H9 (cell line): ENCODE measurements at regions not wholly inside any gene's neighbourhood (a gene's known extent, or its start where the extent isn't known, plus 50 kb on each side); places are given as distances from the start of the nearest gene placed in this dataset.

Experiments used
- DNase-seq: peaks from one replicate; pipeline ENCODE4 v3.0.0-alpha.2; 2017
- H2AFZ ChIP-seq: one replicate; pipeline ENCODE4 v1.6.1; 2013; ENCODE audit warnings: mild to moderate bottlenecking, low read length, control low read depth, moderate library complexity
- H2AK5ac ChIP-seq: 2 replicates; pipeline ENCODE4 v1.6.1; 2013; ENCODE audit warnings: low read length, control low read depth, mixed read lengths; ENCODE audit not compliant: insufficient read length
- H2BK120ac ChIP-seq: one replicate; pipeline ENCODE4 v1.6.1; 2013; ENCODE audit warnings: low read depth, mild to moderate bottlenecking, low read length, control low read depth, inconsistent platforms; ENCODE audit not compliant: poor library complexity, severe bottlenecking
- H2BK12ac ChIP-seq: 2 replicates; pipeline ENCODE4 v1.6.1; 2013; ENCODE audit warnings: low read length, control low read depth, mixed read lengths, low read depth; ENCODE audit not compliant: insufficient read length
- H2BK15ac ChIP-seq: 2 replicates; pipeline ENCODE4 v1.6.1; 2013; ENCODE audit warnings: low read depth, low read length, control low read depth
- H2BK20ac ChIP-seq: one replicate; pipeline ENCODE4 v1.6.1; 2013; ENCODE audit warnings: low read depth, mild to moderate bottlenecking, low read length, control low read depth, inconsistent platforms; ENCODE audit not compliant: poor library complexity, severe bottlenecking
- H2BK5ac ChIP-seq: 2 replicates; pipeline ENCODE4 v1.6.1; 2013; ENCODE audit warnings: low read length, control low read depth, mixed read lengths; ENCODE audit not compliant: insufficient read length
- H3K14ac ChIP-seq: 2 replicates; pipeline ENCODE4 v1.6.1; 2013; ENCODE audit warnings: low read length, control low read depth; ENCODE audit not compliant: insufficient read depth
- H3K18ac ChIP-seq: 2 replicates; pipeline ENCODE4 v1.6.1; 2013; ENCODE audit warnings: low read depth, mild to moderate bottlenecking, mixed read lengths, low read length, control low read depth; ENCODE audit not compliant: insufficient read length
- H3K23ac ChIP-seq: 2 replicates; pipeline ENCODE4 v1.6.1; 2013; ENCODE audit warnings: low read length, control low read depth, mixed read lengths, low read depth; ENCODE audit not compliant: insufficient read length
- H3K23me2 ChIP-seq: 2 replicates; pipeline ENCODE4 v1.6.1; 2013; ENCODE audit warnings: low read depth, mild to moderate bottlenecking, mixed read lengths, low read length, control low read depth; ENCODE audit not compliant: insufficient read length, poor library complexity, severe bottlenecking
- H3K27ac ChIP-seq: 2 replicates; pipeline ENCODE4 v1.5.1; 2013; ENCODE audit warnings: low read length, control low read depth, mixed read lengths, low read depth; ENCODE audit not compliant: insufficient read length
- H3K27me3 ChIP-seq: 2 replicates; pipeline ENCODE4 v1.6.1; 2013; ENCODE audit warnings: low read length, control low read depth, inconsistent platforms; ENCODE audit not compliant: insufficient read depth
- H3K4ac ChIP-seq: 2 replicates; pipeline ENCODE4 v1.6.1; 2013; ENCODE audit warnings: low read depth, mild to moderate bottlenecking, control low read depth, inconsistent platforms, low read length, moderate library complexity
- H3K4me1 ChIP-seq: 2 replicates; pipeline ENCODE4 v1.6.1; 2013; ENCODE audit warnings: low read length, control low read depth, inconsistent platforms; ENCODE audit not compliant: insufficient read depth
- H3K4me2 ChIP-seq: 2 replicates; pipeline ENCODE4 v1.6.1; 2013; ENCODE audit warnings: low read length, control low read depth, mixed read lengths; ENCODE audit not compliant: insufficient read length, insufficient read depth
- H3K56ac ChIP-seq: 2 replicates; pipeline ENCODE4 v1.6.1; 2013; ENCODE audit warnings: low read depth, mild to moderate bottlenecking, mixed read lengths, low read length, control low read depth; ENCODE audit not compliant: insufficient read length
- H3K79me1 ChIP-seq: 2 replicates; pipeline ENCODE4 v1.6.1; 2013; ENCODE audit warnings: low read depth, mild to moderate bottlenecking, moderate library complexity, low read length, control low read depth, inconsistent platforms; ENCODE audit not compliant: insufficient read depth, poor library complexity, severe bottlenecking
- H3K79me2 ChIP-seq: 2 replicates; pipeline ENCODE4 v1.6.1; 2013; ENCODE audit warnings: low read length, control low read depth, inconsistent platforms; ENCODE audit not compliant: insufficient read depth
- H3K9ac ChIP-seq: 2 replicates; pipeline ENCODE4 v1.6.1; 2013; ENCODE audit warnings: low read length, control low read depth, mixed read lengths; ENCODE audit not compliant: insufficient read length; ENCODE audit errors: extremely low read depth
- H3K9me3 ChIP-seq: one replicate; pipeline ENCODE4 v1.6.1; 2013; ENCODE audit warnings: low read depth, low read length, inconsistent platforms; ENCODE audit not compliant: control insufficient read depth
- H3T11ph ChIP-seq: one replicate; pipeline ENCODE4 v1.6.1; 2013; ENCODE audit warnings: mild to moderate bottlenecking, low read length, control low read depth, inconsistent platforms
- H4K20me1 ChIP-seq: one replicate; pipeline ENCODE4 v1.6.1; 2013; ENCODE audit not compliant: control insufficient read depth, insufficient read length, insufficient read depth
- H4K5ac ChIP-seq: 2 replicates; pipeline ENCODE4 v1.6.1; 2013; ENCODE audit warnings: low read depth, mild to moderate bottlenecking, mixed read lengths, low read length, control low read depth; ENCODE audit not compliant: insufficient read length
- H4K8ac ChIP-seq: replicated peaks from 2 replicates; pipeline ENCODE4 v1.6.1; 2013; ENCODE audit warnings: low read length, control low read depth, mixed read lengths, low read depth; ENCODE audit not compliant: insufficient read length
- H4K91ac ChIP-seq: 2 replicates; pipeline ENCODE4 v1.6.1; 2013; ENCODE audit warnings: low read depth, mild to moderate bottlenecking, moderate library complexity, mixed read lengths, low read length, control low read depth; ENCODE audit not compliant: insufficient read length
- H3K27ac Mint-ChIP-seq, 3 experiments: 2 replicates in 2 of 3; 3 replicates in 1 of 3; pipeline ENCODE4 v1.8.0; 2020 to 2021; ENCODE audit warnings: mixed read lengths in 3 of 3, mild to moderate bottlenecking in 1 of 3, moderate library complexity in 1 of 3
- H3K27me3 Mint-ChIP-seq: 2 replicates; pipeline ENCODE4 v1.8.0; 2021; ENCODE audit warnings: low read depth, mild to moderate bottlenecking, moderate library complexity, mixed read lengths
- H3K36me3 Mint-ChIP-seq, 3 experiments: 2 replicates in 2 of 3; 3 replicates in 1 of 3; pipeline ENCODE4 v1.8.0; 2020 to 2021; ENCODE audit warnings: low read depth in 3 of 3, mixed read lengths in 3 of 3; ENCODE audit not compliant: insufficient read depth in 1 of 3
- H3K4me1 Mint-ChIP-seq, 2 experiments: 2 replicates each; pipeline ENCODE4 v1.8.0; 2020; ENCODE audit warnings: mixed read lengths in 2 of 2
- H3K4me3 Mint-ChIP-seq, 2 experiments: 2 replicates in 1 of 2; 3 replicates in 1 of 2; pipeline ENCODE4 v1.8.0; 2020 to 2021; ENCODE audit warnings: mild to moderate bottlenecking in 2 of 2, mixed read lengths in 2 of 2, moderate library complexity in 1 of 2
- H3K9me3 Mint-ChIP-seq, 2 experiments: 2 replicates in 1 of 2; 3 replicates in 1 of 2; pipeline ENCODE4 v1.8.0; 2020; ENCODE audit warnings: mild to moderate bottlenecking in 2 of 2, mixed read lengths in 2 of 2, moderate library complexity in 1 of 2
- WGBS: extraction: QIAGEN DNeasy Blood & Tissue Kit; methylation state at CpG from one replicate; pipeline ENCODE4 v1.1.7; 2013; ENCODE audit warnings: missing lambda C conversion rate, low lambda C conversion rate, mixed read lengths; ENCODE audit not compliant: insufficient read length; ENCODE audit errors: extremely low coverage; 5-methylcytosine and 5-hydroxymethylcytosine counted together
- TF ChIP-seq, protein P1 (sequence below): fragments of 200-600 bp; sonication (generic); conservative IDR thresholded peaks from 3 replicates; pipeline ENCODE4 v1.8.0; 2021; ENCODE audit warnings: antibody characterized with exemption, mild to moderate bottlenecking

DNA sequence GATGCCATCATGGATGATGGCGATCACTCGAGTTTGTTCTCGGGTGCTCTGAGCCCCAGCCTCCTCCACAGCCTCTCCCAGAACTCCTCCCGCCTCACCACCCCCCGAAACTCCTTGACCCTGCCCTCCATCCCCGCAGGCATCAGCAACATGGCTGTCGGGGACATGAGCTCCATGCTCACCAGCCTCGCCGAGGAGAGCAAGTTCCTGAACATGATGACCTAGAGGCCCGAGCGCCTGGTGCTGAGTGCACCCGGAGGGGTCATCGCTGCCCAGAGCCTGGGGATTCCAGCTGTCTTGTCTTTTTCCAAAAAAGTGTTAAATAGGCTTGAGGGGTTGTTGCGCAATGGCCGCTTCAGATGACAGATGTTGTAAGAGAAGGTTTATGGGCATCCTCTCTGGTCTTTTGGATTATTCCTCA lies 254.8 kb downstream of the GLI2 start:
- H2BK12ac ChIP-seq: no peak overlapping the region
- no peak overlapping the region for H4K8ac ChIP-seq
- Mint-ChIP-seq H3K27ac (no peak overlapping the region; a peak in 2 of 7 replicates), H3K4me1 (no peaks in the 10 kb centered on the region; a peak in 1 of 4 replicates), H3K9me3 (no peaks in the 10 kb centered on the region), H3K27me3 (peaks cover 2% of the 10 kb centered on the region; the same call in 1 of the 2 replicates), H3K36me3 (peaks cover 22 to 51% (median 47%) of the 10 kb centered on the region in 3 experiments), H3K4me3 (no peak overlapping the region)
- H3K14ac ChIP-seq: no peak overlapping the region
- H3K79me2 ChIP-seq: no peaks in the 10 kb centered on the region
- H3K9me3 ChIP-seq: no peaks in the 10 kb centered on the region
- no peak for DNase-seq
- no peak overlapping the region for H3T11ph ChIP-seq
- H3K27ac ChIP-seq: no peak overlapping the region
- no peak overlapping the region for H2BK5ac ChIP-seq
- H3K56ac ChIP-seq: no peak overlapping the region
- H3K79me1 ChIP-seq: no peaks in the 10 kb centered on the region
- H3K9ac ChIP-seq: no peak overlapping the region
- H3K4me2 ChIP-seq: no peak overlapping the region
- H2BK20ac ChIP-seq: no peak overlapping the region
- no peaks in the 10 kb centered on the region for H3K27me3 ChIP-seq
- no peak overlapping the region for H2BK120ac ChIP-seq
- no peak overlapping the region for H3K4ac ChIP-seq
- no peak overlapping the region for H4K5ac ChIP-seq
- H3K4me1 ChIP-seq: no peaks in the 10 kb centered on the region
- no peaks in the 10 kb centered on the region for H3K23me2 ChIP-seq
- TF ChIP-seq, protein P1, sequence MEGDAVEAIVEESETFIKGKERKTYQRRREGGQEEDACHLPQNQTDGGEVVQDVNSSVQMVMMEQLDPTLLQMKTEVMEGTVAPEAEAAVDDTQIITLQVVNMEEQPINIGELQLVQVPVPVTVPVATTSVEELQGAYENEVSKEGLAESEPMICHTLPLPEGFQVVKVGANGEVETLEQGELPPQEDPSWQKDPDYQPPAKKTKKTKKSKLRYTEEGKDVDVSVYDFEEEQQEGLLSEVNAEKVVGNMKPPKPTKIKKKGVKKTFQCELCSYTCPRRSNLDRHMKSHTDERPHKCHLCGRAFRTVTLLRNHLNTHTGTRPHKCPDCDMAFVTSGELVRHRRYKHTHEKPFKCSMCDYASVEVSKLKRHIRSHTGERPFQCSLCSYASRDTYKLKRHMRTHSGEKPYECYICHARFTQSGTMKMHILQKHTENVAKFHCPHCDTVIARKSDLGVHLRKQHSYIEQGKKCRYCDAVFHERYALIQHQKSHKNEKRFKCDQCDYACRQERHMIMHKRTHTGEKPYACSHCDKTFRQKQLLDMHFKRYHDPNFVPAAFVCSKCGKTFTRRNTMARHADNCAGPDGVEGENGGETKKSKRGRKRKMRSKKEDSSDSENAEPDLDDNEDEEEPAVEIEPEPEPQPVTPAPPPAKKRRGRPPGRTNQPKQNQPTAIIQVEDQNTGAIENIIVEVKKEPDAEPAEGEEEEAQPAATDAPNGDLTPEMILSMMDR: no peak
- no CpG with 5 or more reads among the region's 15 CpGs for WGBS
- no peak overlapping the region for H3K18ac ChIP-seq
- H4K20me1 ChIP-seq: peaks cover 2% of the 10 kb centered on the region
- no peak overlapping the region for H2AFZ ChIP-seq
- no peak overlapping the region for H4K91ac ChIP-seq
- no peak overlapping the region for H3K23ac ChIP-seq
- no peak overlapping the region for H2AK5ac ChIP-seq
- no peak overlapping the region for H2BK15ac ChIP-seq
